BLaER1 treated with 17β-estradiol and CSF1 and Interleukin-3, amounts not matched to agents 10 nM and 100 nM (cell line): ENCODE measurements at regions not wholly inside any gene's neighbourhood (a gene's known extent, or its start where the extent isn't known, plus 50 kb on each side); places are given as distances from the start of the nearest gene placed in this dataset.

Source experiments
- H3K27ac ChIP-seq, 11 experiments: shearing (Covaris generic); formaldehyde crosslinking; 2 replicates each; pipeline ENCODE4 v1.8.1; 2022
- H3K27me3 ChIP-seq, 11 experiments: shearing (Covaris generic); formaldehyde crosslinking; 2 replicates each; pipeline ENCODE4 v1.8.1; 2022
- H3K36me3 ChIP-seq, 11 experiments: shearing (Covaris generic); formaldehyde crosslinking; 2 replicates each; pipeline ENCODE4 v1.8.1; 2022
- H3K4me1 ChIP-seq, 10 experiments: shearing (Covaris generic); formaldehyde crosslinking; 2 replicates each; pipeline ENCODE4 v1.8.1; 2022
- H3K4me2 ChIP-seq, 11 experiments: shearing (Covaris generic); formaldehyde crosslinking; 2 replicates each; pipeline ENCODE4 v1.8.1; 2022
- H3K4me3 ChIP-seq, 10 experiments: shearing (Covaris generic); formaldehyde crosslinking; 2 replicates each; pipeline ENCODE4 v1.8.1; 2022
- H3K9ac ChIP-seq, 11 experiments: shearing (Covaris generic); formaldehyde crosslinking; 2 replicates each; pipeline ENCODE4 v1.8.1; 2022
- H3K9me3 ChIP-seq, 11 experiments: shearing (Covaris generic); formaldehyde crosslinking; replicated peaks in 1 of 11; 2 replicates each; pipeline ENCODE4 v1.8.1; 2022
- H4K20me1 ChIP-seq, 11 experiments: shearing (Covaris generic); formaldehyde crosslinking; 2 replicates each; pipeline ENCODE4 v1.8.1; 2022
- Cebpa-rat ChIP-seq, 11 experiments: shearing (Covaris generic); IDR thresholded peaks; 2 replicates each; pipeline ENCODE4 v1.8.1; 2022

GRCh38 chr10:64586934-64587503 lies 1065.8 kb downstream of the REEP3 start:
- no peaks in the 10 kb centered on the region for H3K36me3 ChIP-seq
- no peaks in the 10 kb centered on the region for H4K20me1 ChIP-seq
- H3K27ac ChIP-seq, result no peak overlapping the region
- no peaks in the 10 kb centered on the region for H3K4me1 ChIP-seq
- H3K9me3 ChIP-seq, result no peaks in the 10 kb centered on the region
- TF ChIP-seq Cebpa-rat (IDR thresholded peaks at IDR 0.05), result no peak
- no peak overlapping the region for H3K4me2 ChIP-seq
- no peak overlapping the region for H3K4me3 ChIP-seq
- no peak overlapping the region for H3K9ac ChIP-seq
- no peaks in the 10 kb centered on the region for H3K27me3 ChIP-seq

GRCh38 chr10:64594072-64594471 lies 1072.9 kb downstream of the REEP3 start:
- Histone ChIP-seq H3K27ac (no peak overlapping the region), H3K4me3 (no peak overlapping the region), H3K27me3 (no peaks in the 10 kb centered on the region), H3K4me2 (no peak overlapping the region), H3K4me1 (no peaks in the 10 kb centered on the region), H4K20me1 (no peaks in the 10 kb centered on the region), H3K36me3 (no peaks in the 10 kb centered on the region), H3K9me3 (no peaks in the 10 kb centered on the region), H3K9ac (no peak overlapping the region)
- TF ChIP-seq Cebpa-rat (IDR thresholded peaks at IDR 0.05), result no peak

GRCh38 chr10:64598600-64598999 lies 1077.4 kb downstream of the REEP3 start:
- Histone ChIP-seq H3K4me3 (no peak overlapping the region), H3K27me3 (no peaks in the 10 kb centered on the region), H4K20me1 (no peaks in the 10 kb centered on the region), H3K4me2 (no peak overlapping the region), H3K9me3 (no peaks in the 10 kb centered on the region), H3K9ac (no peak overlapping the region), H3K27ac (no peak overlapping the region), H3K4me1 (no peaks in the 10 kb centered on the region), H3K36me3 (no peaks in the 10 kb centered on the region)
- no peak for TF ChIP-seq Cebpa-rat (IDR thresholded peaks at IDR 0.05)

GRCh38 chr10:64601298-64601697 lies 1080.1 kb downstream of the REEP3 start:
- no peaks in the 10 kb centered on the region for H3K36me3 ChIP-seq
- H3K9me3 ChIP-seq, result no peaks in the 10 kb centered on the region
- no peaks in the 10 kb centered on the region; a peak in 1 of 22 replicates for H4K20me1 ChIP-seq
- TF ChIP-seq Cebpa-rat (IDR thresholded peaks at IDR 0.05), result no peak
- H3K9ac ChIP-seq, result no peak overlapping the region
- H3K27me3 ChIP-seq, result no peaks in the 10 kb centered on the region
- no peak overlapping the region for H3K4me2 ChIP-seq
- no peak overlapping the region for H3K27ac ChIP-seq
- H3K4me1 ChIP-seq, result no peaks in the 10 kb centered on the region
- no peak overlapping the region for H3K4me3 ChIP-seq

GRCh38 chr10:64617085-64617484 lies 1095.9 kb downstream of the REEP3 start:
- Histone ChIP-seq H3K9ac (no peak overlapping the region), H3K9me3 (no peaks in the 10 kb centered on the region), H3K36me3 (no peaks in the 10 kb centered on the region), H3K27ac (no peak overlapping the region), H3K4me2 (no peak overlapping the region), H4K20me1 (no peaks in the 10 kb centered on the region), H3K4me3 (no peak overlapping the region), H3K4me1 (no peaks in the 10 kb centered on the region), H3K27me3 (no peaks in the 10 kb centered on the region)
- TF ChIP-seq Cebpa-rat (IDR thresholded peaks at IDR 0.05), result no peak

- no peaks in the 10 kb centered on the region for H3K4me1 ChIP-seq
- H3K4me2 ChIP-seq, result no peak overlapping the region
- H3K27me3 ChIP-seq, result no peaks in the 10 kb centered on the region
- no peak overlapping the region for H3K4me3 ChIP-seq
- TF ChIP-seq Cebpa-rat (IDR thresholded peaks at IDR 0.05), result no peak
- no peak overlapping the region for H3K9ac ChIP-seq
- no peaks in the 10 kb centered on the region for H3K36me3 ChIP-seq
- no peaks in the 10 kb centered on the region for H4K20me1 ChIP-seq
- no peaks in the 10 kb centered on the region for H3K9me3 ChIP-seq
- no peak overlapping the region for H3K27ac ChIP-seq
Observed at GRCh38 chr10:64619102-64619501, 1097.9 kb downstream of the REEP3 start.

- Histone ChIP-seq H3K4me3 (no peak overlapping the region), H3K4me1 (no peaks in the 10 kb centered on the region), H3K36me3 (no peaks in the 10 kb centered on the region), H4K20me1 (no peaks in the 10 kb centered on the region), H3K4me2 (no peak overlapping the region), H3K27me3 (no peaks in the 10 kb centered on the region), H3K27ac (no peak overlapping the region), H3K9ac (no peak overlapping the region), H3K9me3 (peaks cover 5 to 10% (median 8%) of the 10 kb centered on the region in 11 experiments; a peak in 13 of 22 replicates)
- no peak for TF ChIP-seq Cebpa-rat (IDR thresholded peaks at IDR 0.05)
Observed at GRCh38 chr10:64626924-64627323, 1105.7 kb downstream of the REEP3 start.

GRCh38 chr10:64630534-64630933 lies 1109.3 kb downstream of the REEP3 start:
- no peak overlapping the region for H3K9ac ChIP-seq
- no peaks in the 10 kb centered on the region for H3K27me3 ChIP-seq
- no peaks in the 10 kb centered on the region for H3K36me3 ChIP-seq
- no peak overlapping the region for H3K4me3 ChIP-seq
- no peak overlapping the region for H3K4me2 ChIP-seq
- H3K9me3 ChIP-seq, result peaks cover 5 to 10% (median 8%) of the 10 kb centered on the region in 11 experiments; a peak in 13 of 22 replicates
- no peak for TF ChIP-seq Cebpa-rat (IDR thresholded peaks at IDR 0.05)
- no peaks in the 10 kb centered on the region for H4K20me1 ChIP-seq
- H3K4me1 ChIP-seq, result no peaks in the 10 kb centered on the region
- H3K27ac ChIP-seq, result no peak overlapping the region

- Histone ChIP-seq H3K27me3 (no peaks in the 10 kb centered on the region), H3K27ac (no peak overlapping the region), H3K4me2 (no peak overlapping the region), H4K20me1 (no peaks in the 10 kb centered on the region), H3K36me3 (no peaks in the 10 kb centered on the region), H3K9ac (no peak overlapping the region), H3K4me3 (no peak overlapping the region), H3K9me3 (no peaks in the 10 kb centered on the region), H3K4me1 (0 out of 20 replicates have a peak, but pooled peaks cover 0 to 5% (median 0%) of the 10 kb centered on the region in 10 experiments)
- no peak for TF ChIP-seq Cebpa-rat (IDR thresholded peaks at IDR 0.05)
Observed at GRCh38 chr10:64635906-64636305, 1114.7 kb downstream of the REEP3 start.

GRCh38 chr10:64636461-64636860 lies 1115.3 kb downstream of the REEP3 start:
- no peak for TF ChIP-seq Cebpa-rat (IDR thresholded peaks at IDR 0.05)
- no peak overlapping the region for H3K4me2 ChIP-seq
- H3K9ac ChIP-seq, result no peak overlapping the region
- H3K27ac ChIP-seq, result no peak overlapping the region
- H3K4me3 ChIP-seq, result no peak overlapping the region
- no peaks in the 10 kb centered on the region for H3K9me3 ChIP-seq
- no peaks in the 10 kb centered on the region for H3K27me3 ChIP-seq
- H3K36me3 ChIP-seq, result no peaks in the 10 kb centered on the region
- H4K20me1 ChIP-seq, result no peaks in the 10 kb centered on the region
- H3K4me1 ChIP-seq, result 0 out of 20 replicates have a peak, but pooled peaks cover 0 to 5% (median 0%) of the 10 kb centered on the region in 10 experiments
